Skeletal muscle satellite cell (primary cell): ENCODE measurements at regions not wholly inside any gene's neighbourhood (a gene's known extent, or its start where the extent isn't known, plus 50 kb on each side); places are given as distances from the start of the nearest gene placed in this dataset.

Source experiments
- H3K27me3 ChIP-seq: 2 replicates; pipeline ENCODE4 v1.7.0; 2013; ENCODE audit warnings: low read length; ENCODE audit not compliant: control insufficient read depth, insufficient read depth
- H3K36me3 ChIP-seq: 2 replicates; pipeline ENCODE4 v1.7.0; 2013; ENCODE audit warnings: mild to moderate bottlenecking, control low read depth, low read length; ENCODE audit not compliant: insufficient read depth
- H3K4me1 ChIP-seq: 2 replicates; pipeline ENCODE4 v1.7.0; 2013; ENCODE audit warnings: low read length; ENCODE audit not compliant: control insufficient read depth, insufficient read depth
- H3K4me2 ChIP-seq: 2 replicates; pipeline ENCODE4 v1.7.0; 2013; ENCODE audit warnings: mild to moderate bottlenecking, low read length
- H3K4me3 ChIP-seq: 2 replicates; pipeline ENCODE4 v1.7.0; 2013; ENCODE audit warnings: low read length
- H3K9ac ChIP-seq: 2 replicates; pipeline ENCODE4 v1.7.0; 2013; ENCODE audit warnings: mild to moderate bottlenecking, low read depth, low read length, moderate library complexity
- H3K9me3 ChIP-seq: replicated peaks from 2 replicates; pipeline ENCODE4 v1.7.0; 2013; ENCODE audit warnings: mild to moderate bottlenecking, control low read depth, low read length

DNA sequence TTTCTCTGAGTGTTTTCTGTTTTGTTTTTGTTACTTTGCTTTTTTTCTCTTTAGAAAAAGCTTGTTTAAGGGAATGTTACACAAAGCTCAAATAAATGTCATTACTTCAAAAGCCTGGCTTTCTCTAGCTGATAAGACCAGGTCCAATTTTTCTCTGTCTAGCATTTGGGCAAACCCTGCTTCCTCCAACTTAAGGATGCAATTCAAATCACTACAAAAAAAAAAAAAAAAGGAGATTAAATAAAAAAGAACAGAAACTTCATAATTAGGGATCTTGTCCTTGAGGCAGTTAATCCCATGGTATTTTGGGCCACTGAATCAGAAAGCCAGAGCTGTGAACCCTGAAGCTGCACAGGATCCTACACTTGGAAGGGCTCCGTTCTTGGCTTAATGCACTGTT lies 480.8 kb upstream of the KIRREL3 start:
- Histone ChIP-seq H3K27me3 (no peaks in the 10 kb centered on the region), H3K9me3 (no peaks in the 10 kb centered on the region), H3K4me1 (no peaks in the 10 kb centered on the region), H3K9ac (no peak overlapping the region), H3K4me3 (no peak overlapping the region), H3K36me3 (no peaks in the 10 kb centered on the region), H3K4me2 (no peak overlapping the region)

DNA sequence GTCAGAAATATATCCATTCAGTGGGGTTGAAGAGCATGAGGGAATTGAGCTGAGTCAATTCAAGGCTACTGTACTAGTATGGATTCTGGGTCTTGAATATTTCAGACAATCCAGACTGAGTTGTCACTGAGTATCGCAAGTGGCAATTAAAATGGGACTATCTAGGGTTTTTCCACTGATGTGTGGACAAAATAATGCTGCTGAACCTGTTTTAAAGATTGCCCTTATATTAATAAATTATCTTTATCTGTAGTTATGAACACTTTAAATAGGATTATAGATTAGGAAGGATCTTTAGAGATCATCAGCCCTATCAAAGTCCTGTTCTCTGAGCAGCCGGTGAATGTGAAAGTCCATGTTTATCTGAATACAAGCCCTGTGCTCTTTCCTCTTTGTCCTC lies 478.3 kb upstream of the KIRREL3 start:
- H3K9me3 ChIP-seq, result no peaks in the 10 kb centered on the region
- no peak overlapping the region for H3K4me3 ChIP-seq
- no peak overlapping the region for H3K4me2 ChIP-seq
- no peak overlapping the region for H3K9ac ChIP-seq
- peaks cover 7% of the 10 kb centered on the region for H3K27me3 ChIP-seq
- no peaks in the 10 kb centered on the region for H3K4me1 ChIP-seq
- H3K36me3 ChIP-seq, result no peaks in the 10 kb centered on the region

DNA sequence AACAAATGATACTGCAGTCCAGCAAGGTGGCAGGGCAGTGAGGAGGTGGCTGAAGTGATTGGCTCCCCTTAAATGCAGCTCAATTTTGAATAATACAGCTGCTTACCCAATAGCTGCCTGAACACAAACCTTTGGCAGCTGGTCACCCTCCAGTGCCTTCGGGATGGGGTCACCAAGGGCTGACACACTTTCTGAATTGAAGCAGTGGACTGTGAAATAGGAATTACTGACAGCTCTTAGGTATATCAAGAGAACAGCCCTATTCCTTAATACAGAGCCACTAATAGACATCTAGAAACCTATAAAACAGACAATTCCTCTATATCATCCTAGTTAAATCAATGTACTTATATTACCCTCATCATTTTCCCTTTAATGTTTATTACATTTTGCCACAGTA lies 474.2 kb upstream of the KIRREL3 start:
- H3K36me3 ChIP-seq, result no peaks in the 10 kb centered on the region
- H3K9ac ChIP-seq, result no peak overlapping the region
- no peak overlapping the region for H3K4me3 ChIP-seq
- no peaks in the 10 kb centered on the region for H3K4me1 ChIP-seq
- H3K27me3 ChIP-seq, result peaks cover 9% of the 10 kb centered on the region
- H3K4me2 ChIP-seq, result no peak overlapping the region
- H3K9me3 ChIP-seq, result no peaks in the 10 kb centered on the region

DNA sequence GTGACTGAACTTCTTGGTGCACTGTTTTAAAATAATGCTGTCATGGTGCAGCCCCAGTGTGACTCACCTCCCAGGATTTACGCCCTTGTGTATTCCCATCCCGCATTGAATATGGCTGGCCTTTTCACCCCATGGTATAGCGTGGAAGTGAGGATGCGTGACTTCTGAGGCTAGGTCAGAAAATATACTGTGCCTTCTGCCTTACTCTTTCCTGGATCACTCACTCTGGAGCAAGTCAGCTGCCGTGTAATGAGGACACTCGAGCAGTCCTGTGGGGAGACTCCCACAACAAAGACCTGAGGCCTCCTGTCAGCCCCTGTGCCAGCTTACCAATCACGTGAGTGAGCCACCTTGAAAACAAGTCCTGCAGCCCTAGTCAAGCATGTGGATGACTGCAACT lies 471.9 kb upstream of the KIRREL3 start:
- no peak overlapping the region for H3K9ac ChIP-seq
- H3K4me2 ChIP-seq, result no peak overlapping the region
- H3K4me3 ChIP-seq, result no peak overlapping the region
- H3K9me3 ChIP-seq, result no peaks in the 10 kb centered on the region
- peaks cover 9% of the 10 kb centered on the region for H3K27me3 ChIP-seq
- no peaks in the 10 kb centered on the region for H3K4me1 ChIP-seq
- no peaks in the 10 kb centered on the region for H3K36me3 ChIP-seq

DNA sequence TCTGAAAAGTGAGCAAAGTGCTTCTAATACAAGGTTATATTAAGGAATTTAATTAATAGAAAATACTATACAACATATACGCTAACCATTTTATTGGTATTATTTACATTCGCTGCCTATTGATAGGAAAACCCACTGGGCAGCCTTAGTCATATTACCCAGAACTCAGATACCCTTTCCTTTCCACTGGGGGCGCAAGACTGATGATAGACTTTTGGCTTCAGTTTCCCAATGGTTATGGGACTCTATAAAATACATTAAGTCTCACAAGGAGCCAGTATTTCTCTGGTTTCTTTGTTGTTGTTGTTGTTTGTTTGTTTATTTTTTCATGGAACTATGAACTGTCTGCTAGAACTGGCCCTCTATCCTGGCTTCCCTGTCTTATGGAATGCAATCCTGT lies 471.1 kb upstream of the KIRREL3 start:
- no peaks in the 10 kb centered on the region for H3K9me3 ChIP-seq
- H3K36me3 ChIP-seq, result no peaks in the 10 kb centered on the region
- no peak overlapping the region for H3K9ac ChIP-seq
- peaks cover 9% of the 10 kb centered on the region for H3K27me3 ChIP-seq
- H3K4me3 ChIP-seq, result no peak overlapping the region
- no peaks in the 10 kb centered on the region for H3K4me1 ChIP-seq
- H3K4me2 ChIP-seq, result no peak overlapping the region

DNA sequence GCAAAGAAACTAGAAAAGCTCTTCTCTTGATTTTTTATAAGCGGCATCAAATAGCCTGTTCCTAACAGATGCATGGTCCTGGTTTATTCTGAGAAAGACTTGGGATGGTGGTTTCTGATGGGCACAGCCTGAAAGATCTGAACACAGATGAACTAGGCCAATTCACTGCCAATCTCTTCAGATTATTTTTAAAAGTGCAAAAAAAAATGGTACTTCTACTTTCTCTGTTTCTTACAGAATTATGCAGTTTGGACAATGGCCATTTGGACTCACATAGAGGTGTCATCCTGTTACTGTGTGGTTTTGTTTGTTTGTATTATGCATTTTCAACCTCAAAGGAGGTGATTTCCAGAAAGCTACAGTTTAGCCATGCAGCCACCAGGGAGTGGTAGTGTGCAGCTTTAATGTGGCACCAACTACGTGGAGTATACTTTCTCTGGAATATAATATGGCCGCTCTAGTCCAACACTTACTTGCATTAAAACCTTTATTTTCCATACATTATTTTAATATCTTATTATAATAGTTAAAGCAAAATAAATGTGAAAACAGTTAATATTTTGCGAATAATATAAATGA lies 469.8 kb upstream of the KIRREL3 start:
- Histone ChIP-seq H3K36me3 (no peaks in the 10 kb centered on the region), H3K9me3 (no peaks in the 10 kb centered on the region), H3K4me3 (no peak overlapping the region), H3K4me1 (no peaks in the 10 kb centered on the region), H3K4me2 (no peak overlapping the region), H3K9ac (no peak overlapping the region), H3K27me3 (peaks cover 9% of the 10 kb centered on the region)

DNA sequence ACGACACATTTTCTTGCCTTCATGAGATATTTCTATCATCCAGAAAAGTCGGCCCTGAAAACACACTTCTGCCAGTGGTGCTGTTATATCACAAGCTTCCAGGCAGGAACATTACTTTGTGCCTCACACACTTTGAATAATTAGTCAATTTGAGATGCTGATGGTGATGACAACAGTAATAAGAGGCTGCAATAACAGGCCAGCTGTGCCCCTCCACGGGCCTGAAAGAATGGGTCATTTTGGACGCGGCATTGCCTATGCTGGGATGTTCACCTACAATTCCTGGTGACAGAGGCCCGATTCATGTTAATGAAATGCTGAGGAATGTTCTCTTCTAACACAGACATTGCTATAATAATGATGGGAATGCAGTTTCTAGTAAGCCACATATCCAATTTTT lies 463.8 kb upstream of the KIRREL3 start:
- H3K9ac ChIP-seq, result no peak overlapping the region
- no peak overlapping the region for H3K4me2 ChIP-seq
- no peaks in the 10 kb centered on the region for H3K9me3 ChIP-seq
- peaks cover 12% of the 10 kb centered on the region for H3K27me3 ChIP-seq
- H3K4me1 ChIP-seq, result no peaks in the 10 kb centered on the region
- no peaks in the 10 kb centered on the region for H3K36me3 ChIP-seq
- no peak overlapping the region for H3K4me3 ChIP-seq

DNA sequence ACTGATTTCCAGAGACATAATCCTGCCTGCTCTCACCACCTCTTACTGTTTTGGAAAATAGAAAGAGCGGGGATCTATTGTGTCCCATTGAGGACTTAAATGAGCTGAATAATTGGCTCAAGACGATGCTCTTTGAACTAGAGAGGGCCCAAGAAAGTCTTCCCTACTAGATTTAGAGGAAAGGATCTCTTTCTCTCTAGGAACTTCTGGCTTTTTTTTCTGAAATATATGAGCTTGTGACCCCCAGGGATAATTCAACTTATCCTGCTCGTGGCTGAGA lies 461.4 kb upstream of the KIRREL3 start:
- Histone ChIP-seq H3K4me2 (no peak overlapping the region), H3K36me3 (no peaks in the 10 kb centered on the region), H3K27me3 (peaks cover 14% of the 10 kb centered on the region), H3K4me3 (no peak overlapping the region), H3K9me3 (no peaks in the 10 kb centered on the region), H3K4me1 (no peaks in the 10 kb centered on the region), H3K9ac (no peak overlapping the region)

DNA sequence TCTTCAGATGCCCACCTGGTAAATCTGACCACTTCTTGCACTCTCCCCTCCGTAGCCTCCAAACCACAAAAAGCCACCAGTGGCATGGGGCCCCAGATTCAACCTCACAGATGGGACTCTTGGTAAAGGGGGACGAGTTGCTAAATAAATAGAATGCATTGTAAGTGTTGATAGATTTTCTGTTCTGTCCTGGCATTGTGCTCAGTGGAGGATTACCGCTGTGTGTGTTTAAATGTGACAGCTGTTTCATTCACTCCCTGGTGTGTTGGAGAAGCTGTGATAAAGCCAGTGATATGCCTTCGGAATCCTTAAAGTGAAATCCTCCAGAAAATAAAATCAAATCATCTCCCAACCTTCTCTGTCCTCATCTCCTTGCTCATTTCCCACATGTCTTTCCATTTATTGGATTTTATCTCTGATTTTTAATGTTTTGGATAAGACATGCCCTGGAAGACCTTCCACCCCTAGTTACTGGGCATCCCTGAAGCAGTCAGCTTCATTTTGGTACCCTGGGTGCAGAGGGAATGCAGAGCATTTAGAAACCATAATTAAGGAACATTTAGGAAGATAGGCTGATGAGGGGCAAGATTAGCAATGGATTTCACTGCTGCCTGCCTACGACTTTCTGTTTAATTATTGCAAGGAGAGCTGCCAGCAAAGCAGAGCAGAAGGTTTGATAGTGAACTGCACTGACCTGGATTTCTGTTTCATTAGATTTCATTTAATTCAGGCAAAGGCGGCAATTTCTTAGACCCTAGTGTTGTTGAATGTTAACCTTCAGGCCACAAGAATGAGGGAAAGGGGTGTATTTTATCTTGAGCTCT lies 460.9 kb upstream of the KIRREL3 start:
- H3K9ac ChIP-seq, result no peak overlapping the region
- H3K4me2 ChIP-seq, result no peak overlapping the region
- peaks cover 14% of the 10 kb centered on the region for H3K27me3 ChIP-seq
- no peaks in the 10 kb centered on the region for H3K36me3 ChIP-seq
- H3K4me3 ChIP-seq, result no peak overlapping the region
- no peaks in the 10 kb centered on the region for H3K4me1 ChIP-seq
- H3K9me3 ChIP-seq, result no peaks in the 10 kb centered on the region

DNA sequence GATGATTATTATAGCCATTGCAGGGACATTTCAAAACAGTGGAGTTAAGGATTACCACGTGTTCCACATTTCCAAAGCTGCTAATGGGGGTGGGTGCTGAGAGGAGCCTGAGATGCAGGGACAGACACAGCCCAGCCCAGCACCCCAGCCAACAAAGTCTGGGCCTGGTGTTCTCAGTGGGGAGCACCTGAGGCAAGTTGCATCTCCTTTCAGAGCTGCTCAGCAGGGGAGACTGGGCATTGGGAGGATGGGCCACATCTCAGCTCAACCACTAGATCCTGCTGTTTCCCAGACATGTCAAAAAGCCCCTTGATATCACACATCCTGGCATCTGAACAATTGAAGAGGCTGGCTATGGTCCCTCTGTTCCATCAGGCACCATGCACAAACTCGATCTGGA lies 458.0 kb upstream of the KIRREL3 start:
- H3K4me2 ChIP-seq, result no peak overlapping the region
- no peak overlapping the region for H3K9ac ChIP-seq
- no peaks in the 10 kb centered on the region for H3K36me3 ChIP-seq
- H3K27me3 ChIP-seq, result peaks cover 13% of the 10 kb centered on the region
- H3K9me3 ChIP-seq, result no peaks in the 10 kb centered on the region
- H3K4me1 ChIP-seq, result no peaks in the 10 kb centered on the region
- H3K4me3 ChIP-seq, result no peak overlapping the region

DNA sequence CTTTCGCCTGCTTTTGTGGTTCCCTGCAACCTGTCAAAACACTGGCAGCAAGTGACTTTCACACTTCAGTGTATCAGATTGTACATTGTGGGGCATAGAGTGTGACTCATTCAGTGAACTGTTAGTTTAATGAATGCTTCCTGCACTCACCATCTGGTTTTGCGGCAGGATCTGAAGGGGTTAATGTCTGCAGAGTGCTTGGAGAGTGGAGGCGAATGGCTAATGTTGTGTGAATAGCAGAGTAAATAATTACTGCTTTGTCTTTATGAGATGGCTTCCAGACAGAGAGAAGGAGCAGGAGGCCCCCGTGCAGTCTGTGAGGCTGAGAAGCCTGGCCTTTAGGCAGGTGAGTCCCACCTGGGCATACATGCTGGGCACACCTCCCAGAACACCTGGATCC lies 454.3 kb upstream of the KIRREL3 start:
- no peaks in the 10 kb centered on the region for H3K4me1 ChIP-seq
- no peaks in the 10 kb centered on the region for H3K36me3 ChIP-seq
- H3K9me3 ChIP-seq, result no peaks in the 10 kb centered on the region

DNA sequence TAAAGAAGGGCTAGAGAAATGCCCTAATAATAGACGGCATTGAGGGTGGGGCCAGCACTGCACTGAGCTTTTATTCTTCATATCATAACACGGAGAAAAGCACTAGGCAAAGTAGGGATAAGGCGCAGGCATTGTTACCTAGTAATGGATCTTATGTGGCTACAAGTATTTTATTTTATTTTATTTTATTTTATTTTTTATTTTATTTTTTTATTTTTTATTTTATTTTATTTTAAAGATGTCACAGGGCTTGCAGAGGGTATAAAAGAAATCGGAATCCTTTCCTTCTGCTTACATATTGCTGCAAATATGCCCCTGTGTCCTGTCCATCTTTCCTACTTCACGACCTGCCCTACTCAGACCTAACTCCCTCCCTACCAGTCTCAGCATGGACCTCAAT lies 452.0 kb upstream of the KIRREL3 start:
- Histone ChIP-seq H3K4me3 (no peak overlapping the region), H3K9ac (no peak overlapping the region), H3K27me3 (peaks cover 22% of the 10 kb centered on the region), H3K4me1 (no peaks in the 10 kb centered on the region), H3K4me2 (no peak overlapping the region), H3K36me3 (no peaks in the 10 kb centered on the region), H3K9me3 (no peaks in the 10 kb centered on the region)

More for the DNA sequence above, 454.3 kb upstream of the KIRREL3 start:
- H3K27me3 ChIP-seq, result peaks cover 25% of the 10 kb centered on the region
- no peak overlapping the region for H3K4me2 ChIP-seq
- H3K4me3 ChIP-seq, result no peak overlapping the region
- H3K9ac ChIP-seq, result no peak overlapping the region
